NCI-H2227 treated with DMSO at 0.1 percent for 48 hours (cell line): ENCODE measurements at regions not wholly inside any gene's neighbourhood (a gene's known extent, or its start where the extent isn't known, plus 50 kb on each side); places are given as distances from the start of the nearest gene placed in this dataset.

ENCODE experiments used
- DNase-seq: peaks from one replicate; lab custom pipeline; 2025; lab: John Stamatoyannopoulos, UW

- DNase-seq: no peak
Measured at GRCh38 chr2:147363181-147363580, 481.6 kb upstream of the ACVR2A start.

GRCh38 chr2:147358375-147358774 lies 486.5 kb upstream of the ACVR2A start:
- DNase-seq: no peak

GRCh38 chr2:147356157-147356556 lies 488.7 kb upstream of the ACVR2A start:
- no peak for DNase-seq

GRCh38 chr2:147355706-147356105 lies 489.1 kb upstream of the ACVR2A start:
- no peak for DNase-seq

- no peak for DNase-seq
Measured at GRCh38 chr2:147353072-147353381, 491.8 kb upstream of the ACVR2A start.

- no peak for DNase-seq
Measured at GRCh38 chr2:147352264-147353071, 492.4 kb upstream of the ACVR2A start.

- DNase-seq: no peak
Measured at GRCh38 chr2:147351784-147352183, 493.0 kb upstream of the ACVR2A start.

GRCh38 chr2:147348931-147349555 lies 495.8 kb upstream of the ACVR2A start:
- DNase-seq: no peak

GRCh38 chr2:147346142-147346541 lies 498.7 kb upstream of the ACVR2A start:
- DNase-seq: no peak

GRCh38 chr2:147345246-147345645 lies 499.6 kb upstream of the ACVR2A start:
- DNase-seq: no peak

GRCh38 chr2:147342329-147342728 lies 502.5 kb upstream of the ACVR2A start:
- no peak for DNase-seq

- no peak for DNase-seq
Measured at GRCh38 chr2:147331790-147332419, 512.9 kb upstream of the ACVR2A start.

- no peak for DNase-seq
Measured at GRCh38 chr2:147330925-147331324, 513.9 kb upstream of the ACVR2A start.

GRCh38 chr2:147327613-147328012 lies 517.2 kb upstream of the ACVR2A start:
- no peak for DNase-seq

GRCh38 chr2:147325990-147326389 lies 518.8 kb upstream of the ACVR2A start:
- no peak for DNase-seq

- no peak for DNase-seq
Measured at GRCh38 chr2:147320146-147320545, 524.7 kb upstream of the ACVR2A start.

GRCh38 chr2:147311058-147311430 lies 533.8 kb upstream of the ACVR2A start:
- DNase-seq: no peak

GRCh38 chr2:147310335-147311057 lies 534.3 kb upstream of the ACVR2A start:
- DNase-seq: no peak

- no peak for DNase-seq
Measured at GRCh38 chr2:147297820-147298219, 547.0 kb upstream of the ACVR2A start.

GRCh38 chr2:147294825-147295392 lies 549.9 kb upstream of the ACVR2A start:
- DNase-seq: no peak

- no peak for DNase-seq
Measured at GRCh38 chr2:147293991-147294824, 550.6 kb upstream of the ACVR2A start.
